Neural progenitor cell (in vitro differentiated cells): ENCODE measurements at regions not wholly inside any gene's neighbourhood (a gene's known extent, or its start where the extent isn't known, plus 50 kb on each side); places are given as distances from the start of the nearest gene placed in this dataset.

Experiments
- DNase-seq: peaks from one replicate; pipeline ENCODE4 v3.0.0-alpha.2; 2016; ENCODE audit warnings: low spot score
- H2AFZ ChIP-seq: fragments of 200-600 bp; sonication (generic); replicated peaks from 2 replicates; pipeline ENCODE4 v1.6.1; 2016; ENCODE audit warnings: antibody characterized with exemption
- H3F3A ChIP-seq: fragments of 200-600 bp; sonication (generic); 2 replicates; pipeline ENCODE4 v1.6.1; 2016; ENCODE audit warnings: antibody characterized with exemption, low read depth
- H3K27ac ChIP-seq: fragments of 200-600 bp; sonication (generic); 2 replicates; pipeline ENCODE4 v1.5.1; 2016; ENCODE audit warnings: mild to moderate bottlenecking
- H3K27me3 ChIP-seq: fragments of 200-600 bp; sonication (generic); 2 replicates; pipeline ENCODE4 v1.6.1; 2016; ENCODE audit warnings: mild to moderate bottlenecking, moderate library complexity
- H3K36me3 ChIP-seq: fragments of 200-600 bp; sonication (generic); 2 replicates; pipeline ENCODE4 v1.5.1; 2016
- H3K4me1 ChIP-seq: fragments of 200-600 bp; sonication (generic); 2 replicates; pipeline ENCODE4 v1.6.1; 2016; ENCODE audit warnings: mixed run types
- H3K4me2 ChIP-seq: fragments of 200-600 bp; sonication (generic); 2 replicates; pipeline ENCODE4 v1.6.1; 2016
- H3K4me3 ChIP-seq: fragments of 200-600 bp; sonication (generic); 2 replicates; pipeline ENCODE4 v1.5.1; 2016
- H3K79me2 ChIP-seq: fragments of 200-600 bp; sonication (generic); 2 replicates; pipeline ENCODE4 v1.6.1; 2016; ENCODE audit warnings: low read depth
- H3K9ac ChIP-seq: fragments of 200-600 bp; sonication (generic); 2 replicates; pipeline ENCODE4 v1.6.1; 2016
- H3K9me3 ChIP-seq: fragments of 200-600 bp; sonication (generic); 2 replicates; pipeline ENCODE4 v1.5.1; 2016; ENCODE audit warnings: low read depth
- H4K20me1 ChIP-seq: fragments of 200-600 bp; sonication (generic); 2 replicates; pipeline ENCODE4 v1.6.1; 2016; ENCODE audit warnings: low read depth
- H3K27ac Mint-ChIP-seq: 3 replicates; pipeline ENCODE4 v1.8.0; 2021; ENCODE audit warnings: mixed read lengths
- H3K27me3 Mint-ChIP-seq: 2 replicates; pipeline ENCODE4 v1.8.0; 2022; ENCODE audit warnings: low read depth, mild to moderate bottlenecking, inconsistent platforms, moderate library complexity, mixed read lengths; ENCODE audit not compliant: insufficient read depth
- H3K36me3 Mint-ChIP-seq: 3 replicates; pipeline ENCODE4 v1.8.0; 2021; ENCODE audit warnings: mixed read lengths
- H3K4me1 Mint-ChIP-seq: 3 replicates; pipeline ENCODE4 v1.8.0; 2021; ENCODE audit warnings: mixed read lengths
- H3K4me3 Mint-ChIP-seq: 3 replicates; pipeline ENCODE4 v1.8.0; 2021; ENCODE audit warnings: mild to moderate bottlenecking, moderate library complexity, mixed read lengths
- H3K9me3 Mint-ChIP-seq: 3 replicates; pipeline ENCODE4 v1.8.0; 2020; ENCODE audit warnings: mixed read lengths
- EZH2 ChIP-seq: fragments of 200-600 bp; sonication (generic); IDR thresholded peaks from 2 replicates; pipeline ENCODE4 v1.6.1; 2017; ENCODE audit warnings: antibody characterized with exemption, mild to moderate bottlenecking, moderate library complexity
- EZH2phosphoT487 ChIP-seq: fragments of 200-600 bp; sonication (generic); IDR thresholded peaks from 2 replicates; pipeline ENCODE4 v1.6.1; 2017; ENCODE audit warnings: antibody characterized with exemption
- TF ChIP-seq, protein P1 (sequence below): fragments of 200-600 bp; sonication (generic); IDR thresholded peaks from 2 replicates; pipeline ENCODE4 v1.5.1; 2017; ENCODE audit warnings: antibody characterized with exemption, mild to moderate bottlenecking

DNA sequence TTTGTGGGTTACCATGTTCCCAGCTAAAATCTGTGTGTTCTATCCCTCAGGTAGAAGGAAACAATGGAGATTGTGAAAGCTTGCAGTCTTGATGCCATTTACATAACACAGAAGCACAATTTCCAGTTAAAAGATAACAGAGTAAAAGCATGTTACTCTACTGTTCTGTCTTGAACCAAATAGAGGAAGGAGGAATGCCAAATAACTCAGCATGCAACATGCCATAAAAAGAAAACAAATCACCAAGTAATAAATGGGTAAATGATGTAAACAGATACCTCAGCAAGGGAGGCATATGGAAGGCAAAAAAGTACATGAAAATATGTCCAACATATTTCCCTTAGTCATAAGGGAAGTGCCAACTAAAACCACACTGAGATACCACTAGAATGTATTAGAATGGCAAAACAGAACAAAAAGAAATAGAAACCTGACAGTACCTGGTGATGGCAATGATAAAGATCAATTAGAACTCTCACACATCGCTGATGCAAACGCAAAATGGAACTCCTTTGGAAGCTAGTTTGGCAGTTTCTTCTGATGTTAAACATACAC, 502.6 kb upstream of the HS3ST1 start:
- Mint-ChIP-seq H3K9me3 (peaks cover 2% of the 10 kb centered on the region), H3K27me3 (peaks cover 2% of the 10 kb centered on the region), H3K27ac (no peak overlapping the region), H3K4me3 (no peak overlapping the region), H3K4me1 (no peaks in the 10 kb centered on the region), H3K36me3 (no peaks in the 10 kb centered on the region)
- Histone ChIP-seq H4K20me1 (no peaks in the 10 kb centered on the region), H3K4me3 (no peak overlapping the region), H3K9me3 (no peaks in the 10 kb centered on the region), H3F3A (no peaks in the 10 kb centered on the region), H3K27me3 (no peaks in the 10 kb centered on the region), H3K4me2 (no peak overlapping the region), H2AFZ (no peak overlapping the region), H3K36me3 (no peaks in the 10 kb centered on the region), H3K4me1 (no peaks in the 10 kb centered on the region), H3K9ac (no peak overlapping the region), H3K79me2 (no peaks in the 10 kb centered on the region), H3K27ac (no peak overlapping the region)
- TF ChIP-seq EZH2phosphoT487 = no peak
- TF ChIP-seq EZH2 = no peak
- TF ChIP-seq, protein P1, sequence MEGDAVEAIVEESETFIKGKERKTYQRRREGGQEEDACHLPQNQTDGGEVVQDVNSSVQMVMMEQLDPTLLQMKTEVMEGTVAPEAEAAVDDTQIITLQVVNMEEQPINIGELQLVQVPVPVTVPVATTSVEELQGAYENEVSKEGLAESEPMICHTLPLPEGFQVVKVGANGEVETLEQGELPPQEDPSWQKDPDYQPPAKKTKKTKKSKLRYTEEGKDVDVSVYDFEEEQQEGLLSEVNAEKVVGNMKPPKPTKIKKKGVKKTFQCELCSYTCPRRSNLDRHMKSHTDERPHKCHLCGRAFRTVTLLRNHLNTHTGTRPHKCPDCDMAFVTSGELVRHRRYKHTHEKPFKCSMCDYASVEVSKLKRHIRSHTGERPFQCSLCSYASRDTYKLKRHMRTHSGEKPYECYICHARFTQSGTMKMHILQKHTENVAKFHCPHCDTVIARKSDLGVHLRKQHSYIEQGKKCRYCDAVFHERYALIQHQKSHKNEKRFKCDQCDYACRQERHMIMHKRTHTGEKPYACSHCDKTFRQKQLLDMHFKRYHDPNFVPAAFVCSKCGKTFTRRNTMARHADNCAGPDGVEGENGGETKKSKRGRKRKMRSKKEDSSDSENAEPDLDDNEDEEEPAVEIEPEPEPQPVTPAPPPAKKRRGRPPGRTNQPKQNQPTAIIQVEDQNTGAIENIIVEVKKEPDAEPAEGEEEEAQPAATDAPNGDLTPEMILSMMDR = no peak
- no peak for DNase-seq

DNA sequence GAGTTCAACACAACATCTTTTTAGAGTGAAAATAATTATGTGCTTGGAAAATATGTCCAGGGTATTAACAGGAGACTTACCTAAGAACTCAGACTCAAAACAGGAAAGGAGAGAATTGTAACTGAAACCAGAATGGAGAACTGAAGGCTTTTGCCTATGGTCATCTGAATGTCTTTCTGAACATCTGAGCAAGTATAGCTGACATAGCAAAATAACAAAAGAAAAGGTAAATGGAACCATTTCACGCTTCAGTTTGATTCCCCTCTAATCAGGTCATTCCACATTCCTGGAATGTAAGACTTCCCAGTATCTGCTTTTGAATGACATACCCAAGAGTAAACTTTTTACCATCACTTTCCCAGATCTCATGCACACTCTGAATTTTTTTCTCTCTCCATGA, 500.4 kb upstream of the HS3ST1 start:
- Histone ChIP-seq H3F3A (no peaks in the 10 kb centered on the region), H3K4me2 (no peak overlapping the region), H3K4me3 (no peak overlapping the region), H3K4me1 (no peaks in the 10 kb centered on the region), H4K20me1 (no peaks in the 10 kb centered on the region), H3K27ac (no peak overlapping the region), H2AFZ (no peak overlapping the region), H3K27me3 (no peaks in the 10 kb centered on the region), H3K9me3 (no peaks in the 10 kb centered on the region), H3K79me2 (no peaks in the 10 kb centered on the region), H3K9ac (no peak overlapping the region), H3K36me3 (no peaks in the 10 kb centered on the region)
- H3K36me3 Mint-ChIP-seq = no peaks in the 10 kb centered on the region
- no peak overlapping the region for H3K27ac Mint-ChIP-seq
- H3K4me3 Mint-ChIP-seq = no peak overlapping the region
- DNase-seq = no peak
- H3K4me1 Mint-ChIP-seq = no peaks in the 10 kb centered on the region
- H3K27me3 Mint-ChIP-seq = peaks cover 2% of the 10 kb centered on the region
- no peak for TF ChIP-seq EZH2
- no peak for TF ChIP-seq EZH2phosphoT487
- TF ChIP-seq, protein P1 = no peak
- H3K9me3 Mint-ChIP-seq = peaks cover 2% of the 10 kb centered on the region

DNA sequence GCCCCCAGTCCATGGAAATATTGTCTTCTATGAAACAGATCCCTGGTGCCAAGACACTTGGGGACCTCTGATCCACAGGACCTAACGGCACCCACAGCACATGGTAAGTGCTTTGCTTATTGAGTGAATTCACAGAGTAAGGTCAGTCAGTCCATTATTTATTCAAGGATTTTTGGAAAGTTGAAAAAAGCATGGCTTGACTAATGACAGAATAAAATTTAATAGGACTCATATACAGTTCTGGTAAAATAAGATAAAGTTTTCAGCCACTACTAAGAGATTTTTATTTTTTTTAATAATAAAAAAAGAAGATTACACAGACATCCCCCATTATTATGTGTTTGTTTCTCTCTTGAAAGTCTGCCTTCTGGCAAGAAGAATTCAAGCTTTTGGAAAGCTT, 490.6 kb upstream of the HS3ST1 start:
- Histone ChIP-seq H3K79me2 (no peaks in the 10 kb centered on the region), H3K27ac (no peak overlapping the region), H3K9me3 (no peaks in the 10 kb centered on the region), H3K4me1 (peaks cover 6% of the 10 kb centered on the region), H4K20me1 (no peaks in the 10 kb centered on the region), H3K9ac (no peak overlapping the region), H3F3A (peaks cover 3% of the 10 kb centered on the region), H3K27me3 (no peaks in the 10 kb centered on the region), H3K4me2 (no peak overlapping the region), H2AFZ (no peak overlapping the region), H3K36me3 (no peaks in the 10 kb centered on the region), H3K4me3 (no peak overlapping the region)
- H3K27ac Mint-ChIP-seq = no peak overlapping the region
- H3K36me3 Mint-ChIP-seq = no peaks in the 10 kb centered on the region
- H3K9me3 Mint-ChIP-seq = peaks cover 26% of the 10 kb centered on the region
- no peak overlapping the region for H3K4me3 Mint-ChIP-seq
- no peak for TF ChIP-seq EZH2
- TF ChIP-seq, protein P1 = no peak
- TF ChIP-seq EZH2phosphoT487 = no peak
- H3K4me1 Mint-ChIP-seq = peaks cover 11% of the 10 kb centered on the region
- DNase-seq = no peak
- H3K27me3 Mint-ChIP-seq = no peaks in the 10 kb centered on the region
